Neural cell (in vitro differentiated cells): ENCODE measurements at regions not wholly inside any gene's neighbourhood (a gene's known extent, or its start where the extent isn't known, plus 50 kb on each side); places are given as distances from the start of the nearest gene placed in this dataset.

Source experiments
- H2AFZ ChIP-seq: fragments of 200-600, 300-800 bp; sonication (generic), shearing (Covaris generic); 2 replicates; pipeline ENCODE4 v1.6.0; 2014; ENCODE audit warnings: low read depth, mild to moderate bottlenecking, antibody characterized with exemption, low read length, moderate library complexity
- H3F3A ChIP-seq: fragments of 200-600 bp; shearing (Covaris generic); 2 replicates; pipeline ENCODE4 v1.6.1; 2016; ENCODE audit warnings: mild to moderate bottlenecking, moderate library complexity, mixed read lengths, antibody characterized with exemption, low read length; ENCODE audit not compliant: insufficient read depth, poor library complexity, severe bottlenecking
- H3K27ac ChIP-seq: fragments of 200-600, 300-800 bp; sonication (generic), shearing (Covaris generic); 2 replicates; pipeline ENCODE4 v1.5.1; 2014; ENCODE audit warnings: mild to moderate bottlenecking, low read length, moderate library complexity
- H3K27me3 ChIP-seq: fragments of 300-800, 200-600 bp; sonication (generic), shearing (Covaris generic); 2 replicates; pipeline ENCODE4 v1.6.0; 2014; ENCODE audit warnings: mild to moderate bottlenecking, low read depth, low read length, moderate library complexity; ENCODE audit not compliant: insufficient read depth
- H3K36me3 ChIP-seq: fragments of 300-800, 200-600 bp; sonication (generic), shearing (Covaris generic); 2 replicates; pipeline ENCODE4 v1.5.1; 2014; ENCODE audit warnings: mild to moderate bottlenecking, antibody characterized with exemption, low read length, moderate library complexity; ENCODE audit not compliant: insufficient read depth
- H3K4me2 ChIP-seq: fragments of 300-800, 200-600 bp; sonication (generic), shearing (Covaris generic); 2 replicates; pipeline ENCODE4 v1.6.0; 2014; ENCODE audit warnings: mild to moderate bottlenecking, low read length
- H3K4me3 ChIP-seq: fragments of 300-800, 200-600 bp; sonication (generic), shearing (Covaris generic); 2 replicates; pipeline ENCODE4 v1.5.1; 2014; ENCODE audit warnings: mild to moderate bottlenecking, low read length, moderate library complexity
- H3K79me2 ChIP-seq: fragments of 200-600 bp; shearing (Covaris generic); replicated peaks from 2 replicates; pipeline ENCODE4 v1.6.0; 2014; ENCODE audit warnings: mild to moderate bottlenecking, low read length, moderate library complexity; ENCODE audit not compliant: insufficient read depth
- H3K9ac ChIP-seq: fragments of 300-800, 200-600 bp; sonication (generic), shearing (Covaris generic); 2 replicates; pipeline ENCODE4 v1.6.1; 2016; ENCODE audit warnings: mild to moderate bottlenecking, low read length, mixed read lengths
- H3K9me2 ChIP-seq: fragments of 200-600 bp; shearing (Covaris generic); 2 replicates; pipeline ENCODE4 v1.6.1; 2016; ENCODE audit warnings: mild to moderate bottlenecking, low read length, mixed read lengths; ENCODE audit not compliant: insufficient read depth
- H3K9me3 ChIP-seq: fragments of 200-600, 300-800 bp; sonication (generic), shearing (Covaris generic); 2 replicates; pipeline ENCODE4 v1.6.1; 2016; ENCODE audit warnings: mild to moderate bottlenecking, mixed run types, low read length, moderate library complexity, mixed read lengths
- H4K20me1 ChIP-seq: fragments of 200-600 bp; shearing (Covaris generic); 2 replicates; pipeline ENCODE4 v1.6.1; 2016; ENCODE audit warnings: mild to moderate bottlenecking, mixed run types; ENCODE audit not compliant: insufficient read depth
- CTCF ChIP-seq: fragments of 450-650 bp; IDR thresholded peaks from 2 replicates; pipeline ENCODE4 v1.5.1; 2014; ENCODE audit warnings: antibody characterized with exemption, mild to moderate bottlenecking, moderate library complexity; ENCODE audit not compliant: poor library complexity, severe bottlenecking
- EP300 ChIP-seq: fragments of 450-650 bp; conservative IDR thresholded peaks from 2 replicates; pipeline ENCODE4 v1.6.1; 2014; ENCODE audit warnings: antibody characterized with exemption, mild to moderate bottlenecking, moderate library complexity; ENCODE audit not compliant: poor library complexity, severe bottlenecking
- EZH2 ChIP-seq: fragments of 200-600, 300-800 bp; shearing (Covaris generic), sonication (generic); IDR thresholded peaks from 2 replicates; pipeline ENCODE4 v1.6.1; 2014; ENCODE audit warnings: antibody characterized with exemption, low read length, borderline replicate concordance, mild to moderate bottlenecking; ENCODE audit not compliant: insufficient read depth, poor library complexity, severe bottlenecking
- MXI1 ChIP-seq: fragments of 450-650 bp; conservative IDR thresholded peaks from 2 replicates; pipeline ENCODE4 v1.6.1; 2014; ENCODE audit warnings: antibody characterized with exemption, mild to moderate bottlenecking; ENCODE audit not compliant: poor library complexity, severe bottlenecking
- POLR2AphosphoS5 ChIP-seq: IDR thresholded peaks from 2 replicates; pipeline ENCODE4 v1.6.1; 2012
- RAD21 ChIP-seq: fragments of 450-650 bp; conservative IDR thresholded peaks from 2 replicates; pipeline ENCODE4 v1.6.1; 2014; ENCODE audit warnings: antibody characterized with exemption, mild to moderate bottlenecking, moderate library complexity
- REST ChIP-seq: IDR thresholded peaks from 2 replicates; pipeline ENCODE4 v1.6.1; 2012; ENCODE audit warnings: borderline replicate concordance
- SMC3 ChIP-seq: fragments of 450-650 bp; conservative IDR thresholded peaks from 2 replicates; pipeline ENCODE4 v1.6.1; 2014; ENCODE audit warnings: antibody characterized with exemption, mild to moderate bottlenecking, moderate library complexity; ENCODE audit not compliant: poor library complexity
- TAF1 ChIP-seq: IDR thresholded peaks from 2 replicates; pipeline ENCODE4 v1.6.1; 2012; ENCODE audit warnings: low read depth

GRCh38 chr12:91687052-91688017, 458.3 kb downstream of the BTG1 start:
- TF ChIP-seq CTCF (no peak), MXI1 (no peak), RAD21 (no peak)
- no peaks in the 10 kb centered on the region for H3K27me3 ChIP-seq
- no peaks in the 10 kb centered on the region for H4K20me1 ChIP-seq
- H3K27ac ChIP-seq, result no peak overlapping the region
- H2AFZ ChIP-seq, result no peak overlapping the region
- no peaks in the 10 kb centered on the region for H3K36me3 ChIP-seq
- no peaks in the 10 kb centered on the region for H3F3A ChIP-seq
- H3K9me2 ChIP-seq, result no peaks in the 10 kb centered on the region
- H3K79me2 ChIP-seq, result no peaks in the 10 kb centered on the region
- H3K9me3 ChIP-seq, result no peaks in the 10 kb centered on the region
- H3K9ac ChIP-seq, result no peak overlapping the region
- H3K4me2 ChIP-seq, result no peak overlapping the region
- H3K4me3 ChIP-seq, result no peak overlapping the region

- Histone ChIP-seq H3K27me3 (no peaks in the 10 kb centered on the region), H3F3A (no peaks in the 10 kb centered on the region), H4K20me1 (no peaks in the 10 kb centered on the region), H3K9ac (no peak overlapping the region), H3K9me3 (no peaks in the 10 kb centered on the region), H3K79me2 (no peaks in the 10 kb centered on the region), H3K9me2 (no peaks in the 10 kb centered on the region), H3K27ac (no peak overlapping the region), H3K4me2 (no peak overlapping the region), H2AFZ (no peak overlapping the region), H3K4me3 (no peak overlapping the region), H3K36me3 (no peaks in the 10 kb centered on the region)
- no peak for TF ChIP-seq RAD21
- TF ChIP-seq MXI1, result no peak
- no peak for TF ChIP-seq TAF1
- TF ChIP-seq EZH2, result no peak
- TF ChIP-seq POLR2AphosphoS5, result no peak
- TF ChIP-seq REST, result no peak
- no peak for TF ChIP-seq CTCF
- TF ChIP-seq EP300, result no peak
- TF ChIP-seq SMC3, result no peak
Observed at GRCh38 chr12:91685917-91686316, 459.7 kb downstream of the BTG1 start.
